Neural crest cell (in vitro differentiated cells): ENCODE measurements at regions not wholly inside any gene's neighbourhood (a gene's known extent, or its start where the extent isn't known, plus 50 kb on each side); places are given as distances from the start of the nearest gene placed in this dataset.

Source experiments
- DNase-seq: peaks from one replicate; pipeline ENCODE4 v3.0.0; 2021; ENCODE audit warnings: low read depth, mixed read lengths, low spot score
- H3K27ac Mint-ChIP-seq: one replicate; pipeline ENCODE4 v1.8.0; 2021; ENCODE audit warnings: mild to moderate bottlenecking, mixed read lengths; ENCODE audit not compliant: unreplicated experiment
- H3K27me3 Mint-ChIP-seq: 2 replicates; pipeline ENCODE4 v1.8.0; 2021; ENCODE audit warnings: low read depth, mild to moderate bottlenecking, mixed read lengths
- H3K36me3 Mint-ChIP-seq: 2 replicates; pipeline ENCODE4 v1.8.0; 2021; ENCODE audit warnings: low read depth, mild to moderate bottlenecking, mixed read lengths
- H3K4me1 Mint-ChIP-seq: 2 replicates; pipeline ENCODE4 v1.8.0; 2021; ENCODE audit warnings: mixed read lengths
- H3K4me3 Mint-ChIP-seq: one replicate; pipeline ENCODE4 v1.8.0; 2021; ENCODE audit warnings: mild to moderate bottlenecking, mixed read lengths
- H3K9me3 Mint-ChIP-seq: 2 replicates; pipeline ENCODE4 v1.8.0; 2021; ENCODE audit warnings: mixed read lengths
- TF ChIP-seq, protein P1 (sequence below): fragments of 200-600 bp; sonication (generic); conservative IDR thresholded peaks from 2 replicates; pipeline ENCODE4 v1.5.0; 2021; ENCODE audit warnings: antibody characterized with exemption, mild to moderate bottlenecking

DNA sequence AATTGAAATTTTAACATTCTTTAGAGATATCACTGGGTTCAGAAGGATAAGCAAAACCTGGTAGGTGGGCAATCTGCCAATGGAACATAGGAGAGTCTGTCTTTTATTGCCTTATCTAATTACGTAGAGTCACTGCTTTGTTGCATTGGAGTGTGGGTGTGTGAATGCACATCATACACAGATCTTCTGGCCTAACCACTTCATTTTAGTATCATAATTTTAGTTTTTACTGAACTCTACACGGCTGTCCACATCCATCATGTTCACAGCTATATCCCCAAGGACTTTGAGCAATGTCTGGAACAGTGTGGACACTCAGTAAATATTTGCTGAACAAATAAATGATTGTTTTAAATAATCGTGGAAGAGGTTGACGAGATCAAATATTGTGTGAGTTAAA lies 104.6 kb upstream of the AKIRIN2 start:
- TF ChIP-seq, protein P1, sequence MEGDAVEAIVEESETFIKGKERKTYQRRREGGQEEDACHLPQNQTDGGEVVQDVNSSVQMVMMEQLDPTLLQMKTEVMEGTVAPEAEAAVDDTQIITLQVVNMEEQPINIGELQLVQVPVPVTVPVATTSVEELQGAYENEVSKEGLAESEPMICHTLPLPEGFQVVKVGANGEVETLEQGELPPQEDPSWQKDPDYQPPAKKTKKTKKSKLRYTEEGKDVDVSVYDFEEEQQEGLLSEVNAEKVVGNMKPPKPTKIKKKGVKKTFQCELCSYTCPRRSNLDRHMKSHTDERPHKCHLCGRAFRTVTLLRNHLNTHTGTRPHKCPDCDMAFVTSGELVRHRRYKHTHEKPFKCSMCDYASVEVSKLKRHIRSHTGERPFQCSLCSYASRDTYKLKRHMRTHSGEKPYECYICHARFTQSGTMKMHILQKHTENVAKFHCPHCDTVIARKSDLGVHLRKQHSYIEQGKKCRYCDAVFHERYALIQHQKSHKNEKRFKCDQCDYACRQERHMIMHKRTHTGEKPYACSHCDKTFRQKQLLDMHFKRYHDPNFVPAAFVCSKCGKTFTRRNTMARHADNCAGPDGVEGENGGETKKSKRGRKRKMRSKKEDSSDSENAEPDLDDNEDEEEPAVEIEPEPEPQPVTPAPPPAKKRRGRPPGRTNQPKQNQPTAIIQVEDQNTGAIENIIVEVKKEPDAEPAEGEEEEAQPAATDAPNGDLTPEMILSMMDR: no peak
- no peaks in the 10 kb centered on the region for H3K4me1 Mint-ChIP-seq
- no peaks in the 10 kb centered on the region for H3K9me3 Mint-ChIP-seq
- H3K36me3 Mint-ChIP-seq: no peaks in the 10 kb centered on the region
- H3K27ac Mint-ChIP-seq: no peak overlapping the region
- H3K27me3 Mint-ChIP-seq: no peaks in the 10 kb centered on the region
- H3K4me3 Mint-ChIP-seq: no peak overlapping the region
- DNase-seq: no peak

DNA sequence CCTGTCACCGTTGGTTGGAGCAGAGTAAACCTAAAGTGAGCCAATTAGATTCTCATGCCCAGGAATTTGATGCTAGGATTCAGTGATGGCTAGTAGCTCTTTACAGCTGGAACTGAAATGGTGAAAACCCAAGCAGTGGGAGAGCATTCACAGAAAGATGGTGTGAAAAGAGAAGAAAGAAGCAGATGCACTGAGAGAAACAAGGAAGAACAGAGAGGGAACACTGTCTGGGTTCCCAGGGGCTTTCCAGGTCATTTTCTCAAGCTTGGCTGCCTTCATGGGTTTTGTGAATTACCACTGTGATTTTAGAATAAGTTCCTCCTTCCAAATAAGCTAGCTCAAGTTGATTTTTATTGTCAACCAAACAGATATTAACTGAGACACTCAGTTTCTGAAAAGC lies 104.1 kb upstream of the AKIRIN2 start:
- Mint-ChIP-seq H3K36me3 (no peaks in the 10 kb centered on the region), H3K4me1 (no peaks in the 10 kb centered on the region), H3K4me3 (no peak overlapping the region), H3K9me3 (no peaks in the 10 kb centered on the region), H3K27ac (no peak overlapping the region), H3K27me3 (no peaks in the 10 kb centered on the region)
- TF ChIP-seq, protein P1: no peak
- no peak for DNase-seq

DNA sequence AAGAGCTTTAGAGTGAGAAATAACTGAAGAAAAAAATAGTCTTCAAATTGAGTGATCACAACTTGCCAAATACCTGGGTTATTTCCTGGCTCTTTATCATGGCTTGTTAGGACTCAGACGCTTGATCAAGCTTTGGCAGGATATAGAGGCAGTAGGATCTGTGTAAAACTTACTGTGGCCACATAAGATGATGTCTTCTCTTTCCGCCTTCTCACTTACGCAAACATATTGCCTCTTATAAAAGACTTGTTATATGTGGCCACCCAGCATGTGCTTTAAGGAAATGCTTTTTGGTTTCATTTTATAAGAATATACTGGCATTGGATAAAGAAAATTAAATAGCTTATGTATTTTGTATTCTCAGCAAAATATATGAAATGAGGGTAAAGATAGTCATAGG lies 101.8 kb upstream of the AKIRIN2 start:
- DNase-seq: no peak
- no peak overlapping the region for H3K27ac Mint-ChIP-seq
- no peaks in the 10 kb centered on the region for H3K27me3 Mint-ChIP-seq
- no peak overlapping the region for H3K4me3 Mint-ChIP-seq
- H3K9me3 Mint-ChIP-seq: no peaks in the 10 kb centered on the region
- no peaks in the 10 kb centered on the region for H3K36me3 Mint-ChIP-seq
- TF ChIP-seq, protein P1: no peak
- H3K4me1 Mint-ChIP-seq: peaks cover 3% of the 10 kb centered on the region

DNA sequence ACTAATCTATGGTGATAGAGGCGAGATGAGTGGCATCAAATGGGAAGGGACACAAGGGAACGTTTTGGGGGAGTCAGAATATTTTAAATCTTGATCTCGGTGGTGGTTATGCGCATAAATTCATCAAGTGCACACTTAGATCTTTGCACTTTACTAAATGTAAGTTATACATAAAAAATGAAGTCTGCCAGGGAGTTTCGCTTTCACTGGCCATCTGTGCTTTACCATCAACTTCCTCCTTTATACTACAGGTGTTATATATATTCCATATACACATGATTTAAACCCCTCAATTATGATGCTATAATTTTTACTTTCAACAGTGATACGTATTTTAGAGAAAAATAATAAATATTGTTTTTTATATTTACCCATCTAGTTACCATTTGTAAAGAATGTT lies 97.6 kb upstream of the AKIRIN2 start:
- Mint-ChIP-seq H3K4me1 (peaks cover 7% of the 10 kb centered on the region), H3K4me3 (no peak overlapping the region), H3K36me3 (no peaks in the 10 kb centered on the region), H3K27me3 (no peaks in the 10 kb centered on the region), H3K9me3 (no peaks in the 10 kb centered on the region), H3K27ac (no peak overlapping the region)
- no peak for DNase-seq
- TF ChIP-seq, protein P1: no peak

DNA sequence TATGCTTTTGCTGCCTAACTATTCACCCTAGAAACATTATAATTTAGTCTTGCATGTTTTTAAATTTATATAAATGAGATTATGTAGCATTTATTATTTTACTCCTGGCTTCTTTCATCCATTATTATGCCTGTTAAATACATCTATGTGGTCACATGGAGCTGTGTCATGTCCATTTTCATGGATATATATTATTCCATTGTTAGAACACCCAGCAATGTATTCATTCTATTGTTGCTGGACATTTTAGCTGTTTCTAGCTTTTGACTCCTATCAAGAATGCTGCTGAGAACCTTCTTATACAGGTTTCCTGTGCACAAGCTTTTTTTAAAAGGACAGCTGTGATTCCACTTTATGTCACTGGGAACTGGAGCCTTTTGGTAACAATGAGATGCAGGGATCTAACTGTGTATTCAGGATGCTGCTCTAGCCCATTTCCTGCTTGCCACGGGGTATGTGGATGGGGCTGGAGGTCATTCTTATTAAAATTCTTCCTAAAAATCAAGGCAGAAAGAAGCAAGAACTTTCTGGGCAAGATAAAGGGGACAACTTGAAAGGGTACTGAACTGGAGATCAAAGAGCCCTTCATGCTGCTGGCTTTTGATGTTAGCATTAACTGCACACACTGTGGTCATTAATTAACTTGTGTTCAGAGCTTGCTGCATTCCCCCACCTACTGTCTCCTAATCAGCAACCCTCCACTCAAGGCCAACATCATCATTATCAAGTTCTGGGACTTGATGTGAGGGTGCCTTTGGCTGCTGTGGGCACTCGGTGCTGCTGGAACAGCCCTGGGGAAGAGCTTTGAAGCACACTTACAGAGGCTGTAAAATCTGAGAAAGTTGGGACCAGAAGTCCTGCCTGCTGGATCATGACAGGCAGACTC lies 96.6 kb upstream of the AKIRIN2 start:
- Mint-ChIP-seq H3K4me1 (peaks cover 7% of the 10 kb centered on the region), H3K27ac (no peak overlapping the region), H3K4me3 (no peak overlapping the region), H3K9me3 (no peaks in the 10 kb centered on the region), H3K36me3 (no peaks in the 10 kb centered on the region), H3K27me3 (no peaks in the 10 kb centered on the region)
- DNase-seq: no peak
- TF ChIP-seq, protein P1: no peak
